Right lobe of liver (tissue), 6 donors: ENCODE measurements at regions not wholly inside any gene's neighbourhood (a gene's known extent, or its start where the extent isn't known, plus 50 kb on each side); places are given as distances from the start of the nearest gene placed in this dataset.

Source experiments
- ATAC-seq, 4 donors: fragments of 200-7000 bp; cut with Tn5 transposase; one replicate each; pipeline ENCODE4 v1.9.1; 2020; ENCODE audit warnings: mild to moderate bottlenecking in 4 of 4, moderate library complexity in 4 of 4
- DNase-seq, 3 donors: peaks; one replicate each; pipeline ENCODE4 v3.0.0-alpha.2; 2020
- H3K27ac ChIP-seq, 3 donors: fragments of 200-600 bp; one replicate each; pipeline ENCODE4 v1.8.0; 2022
- H3K27me3 ChIP-seq, 2 donors: fragments of 200-600 bp; one replicate each; pipeline ENCODE4 v1.8.0; 2022
- H3K36me3 ChIP-seq, 4 donors: fragments of 200-600 bp; sonication (generic) in 1 of 4; one replicate each; pipeline versions ENCODE4 v1.5.1 to v1.8.0; 2017 to 2022; ENCODE audit warnings: control low read depth in 1 of 4
- H3K4me1 ChIP-seq, 4 donors: fragments of 200-600 bp; sonication (generic) in 1 of 4; one replicate each; pipeline versions ENCODE4 v1.5.1 to v1.8.0; 2017 to 2022; ENCODE audit warnings: control low read depth in 1 of 4
- H3K4me3 ChIP-seq, 3 donors: fragments of 200-600 bp; one replicate each; pipeline ENCODE4 v1.8.0; 2022
- H3K9me3 ChIP-seq, 4 donors: fragments of 200-600 bp; sonication (generic) in 1 of 4; one replicate each; pipeline versions ENCODE4 v1.5.1 to v1.8.0; 2017 to 2022; ENCODE audit warnings: control low read depth in 1 of 4
- POLR2A ChIP-seq: fragments of 450-650 bp; IDR thresholded peaks from one replicate; pipeline ENCODE4 v1.6.1; 2017; ENCODE audit warnings: antibody characterized with exemption, mild to moderate bottlenecking
- WGBS: methylation state at CpG from one replicate; pipeline ENCODE4 v1.1.6; 2018; ENCODE audit warnings: low coverage, low lambda C conversion rate; ENCODE audit not compliant: insufficient coverage; ENCODE audit errors: missing lambda C conversion rate; 5-methylcytosine and 5-hydroxymethylcytosine counted together
- intact Hi-C, 2 donors: fragments of 100-400 bp; cut with DNase I; formaldehyde crosslinking; loops; one replicate each; pipeline versions ENCODE4 v1.11.2 to v1.14.1; 2022
- TF ChIP-seq, protein P1 (sequence below), 4 donors: fragments of 200-600 bp in 3 of 4; fragments of 450-650 bp in 1 of 4; IDR thresholded peaks; one replicate each; pipeline versions ENCODE4 v1.5.1 to v1.8.0; 2016 to 2022; ENCODE audit warnings: antibody characterized with exemption in 4 of 4, mild to moderate bottlenecking in 2 of 4
- donor health status: DM: no; HTN: yes; CAD: no.
- donor health status: DM: no; HTN: no; CAD: no.
- donor health status: DM: no; HTN: no; CAD: no.
- donor health status: DM: no; HTN: yes; CAD: no.
- donor health status: DM: no; HTN: yes; CAD: no.

DNA sequence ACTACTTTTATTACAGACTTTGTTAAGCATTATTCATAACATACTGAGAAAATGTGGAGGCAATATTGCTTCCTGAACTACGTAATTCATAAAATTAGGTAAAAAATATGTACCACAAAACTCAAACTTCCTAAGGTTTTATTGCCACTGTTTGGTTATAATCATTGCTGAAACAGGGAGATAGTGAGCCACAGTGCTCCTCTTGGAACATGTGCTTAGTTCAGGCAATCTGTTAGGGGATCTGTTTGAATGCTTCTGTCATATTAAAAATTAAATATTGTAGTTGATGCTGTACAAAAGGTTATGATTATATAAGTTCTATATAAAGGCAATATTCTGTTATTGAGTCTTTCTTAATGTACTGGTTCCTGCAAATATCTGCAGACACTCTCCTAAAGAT is 480.7 kb downstream of the GRXCR1 start:
- Histone ChIP-seq H3K4me1 (no peaks in the 10 kb centered on the region), H3K27me3 (no peaks in the 10 kb centered on the region), H3K27ac (no peak overlapping the region), H3K36me3 (no peaks in the 10 kb centered on the region), H3K9me3 (no peaks in the 10 kb centered on the region), H3K4me3 (no peak overlapping the region)
- no peak for TF ChIP-seq POLR2A
- TF ChIP-seq, protein P1, sequence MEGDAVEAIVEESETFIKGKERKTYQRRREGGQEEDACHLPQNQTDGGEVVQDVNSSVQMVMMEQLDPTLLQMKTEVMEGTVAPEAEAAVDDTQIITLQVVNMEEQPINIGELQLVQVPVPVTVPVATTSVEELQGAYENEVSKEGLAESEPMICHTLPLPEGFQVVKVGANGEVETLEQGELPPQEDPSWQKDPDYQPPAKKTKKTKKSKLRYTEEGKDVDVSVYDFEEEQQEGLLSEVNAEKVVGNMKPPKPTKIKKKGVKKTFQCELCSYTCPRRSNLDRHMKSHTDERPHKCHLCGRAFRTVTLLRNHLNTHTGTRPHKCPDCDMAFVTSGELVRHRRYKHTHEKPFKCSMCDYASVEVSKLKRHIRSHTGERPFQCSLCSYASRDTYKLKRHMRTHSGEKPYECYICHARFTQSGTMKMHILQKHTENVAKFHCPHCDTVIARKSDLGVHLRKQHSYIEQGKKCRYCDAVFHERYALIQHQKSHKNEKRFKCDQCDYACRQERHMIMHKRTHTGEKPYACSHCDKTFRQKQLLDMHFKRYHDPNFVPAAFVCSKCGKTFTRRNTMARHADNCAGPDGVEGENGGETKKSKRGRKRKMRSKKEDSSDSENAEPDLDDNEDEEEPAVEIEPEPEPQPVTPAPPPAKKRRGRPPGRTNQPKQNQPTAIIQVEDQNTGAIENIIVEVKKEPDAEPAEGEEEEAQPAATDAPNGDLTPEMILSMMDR (IDR thresholded peaks at IDR 0.05), result no peak
- WGBS, result 62% methylated on average over 1 of the region's 1 CpG
- no peak for ATAC-seq
- DNase-seq, result no peak
- intact Hi-C loops, result no loop called here

DNA sequence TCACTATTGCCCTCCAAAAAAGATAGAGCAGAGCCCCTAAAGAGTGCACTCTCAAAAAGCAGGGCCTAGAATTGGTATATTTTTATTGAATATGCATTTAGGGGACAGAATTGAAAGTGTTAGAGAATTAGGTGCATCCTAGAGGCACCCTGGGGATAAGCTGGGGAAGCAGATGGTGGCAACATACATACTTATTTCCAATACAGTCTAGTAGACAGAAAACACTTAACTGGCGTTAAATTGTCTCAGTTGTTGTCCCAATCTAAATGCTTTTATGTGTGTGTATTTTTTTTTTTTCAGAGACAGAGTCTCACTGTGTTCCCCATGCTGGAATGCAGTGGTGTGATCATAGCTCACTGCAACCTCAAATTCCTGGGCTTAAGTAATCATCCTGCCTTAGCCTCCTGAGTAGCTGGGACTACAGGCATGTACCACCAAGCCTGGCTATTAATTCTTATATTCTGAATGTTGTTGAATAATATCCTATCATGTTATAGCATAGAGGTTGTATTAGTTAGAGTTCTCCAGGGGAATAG is 481.8 kb downstream of the GRXCR1 start:
- no peaks in the 10 kb centered on the region for H3K9me3 ChIP-seq
- DNase-seq (no peak), ATAC-seq (no peak)
- H3K27me3 ChIP-seq, result no peaks in the 10 kb centered on the region
- no peaks in the 10 kb centered on the region for H3K36me3 ChIP-seq
- H3K4me1 ChIP-seq, result no peaks in the 10 kb centered on the region
- intact Hi-C loops, result no loop called here
- no peak overlapping the region for H3K4me3 ChIP-seq
- 14% methylated on average over 1 of the region's 1 CpG for WGBS
- TF ChIP-seq POLR2A, result no peak
- TF ChIP-seq, protein P1 (IDR thresholded peaks at IDR 0.05), result no peak
- H3K27ac ChIP-seq, result no peak overlapping the region

DNA sequence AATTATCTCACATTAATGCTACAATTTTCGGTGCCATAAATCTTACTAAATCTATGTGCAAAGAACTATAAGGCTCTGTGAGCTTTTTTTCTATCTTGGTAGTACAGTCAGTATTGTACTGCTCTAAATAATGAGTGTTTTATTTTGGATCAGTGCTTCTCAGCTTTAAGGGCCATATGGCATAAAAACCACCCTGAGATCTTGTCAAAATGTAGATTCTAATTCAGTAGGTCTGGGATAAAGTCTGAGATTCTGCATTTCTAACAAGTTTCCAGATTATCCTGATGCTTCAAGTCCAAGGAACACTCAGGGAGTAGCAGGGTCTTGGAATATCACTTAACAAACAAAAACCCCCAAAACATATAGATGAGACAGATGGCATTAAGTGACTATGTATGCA is 486.5 kb downstream of the GRXCR1 start:
- 52% methylated on average over 1 of the region's 1 CpG for WGBS
- ATAC-seq, result no peak
- Histone ChIP-seq H3K36me3 (no peaks in the 10 kb centered on the region), H3K27me3 (no peaks in the 10 kb centered on the region), H3K9me3 (no peaks in the 10 kb centered on the region), H3K27ac (no peak overlapping the region), H3K4me3 (no peak overlapping the region), H3K4me1 (no peaks in the 10 kb centered on the region)
- TF ChIP-seq POLR2A, result no peak
- TF ChIP-seq, protein P1 (IDR thresholded peaks at IDR 0.05), result no peak
- DNase-seq, result no peak
- intact Hi-C loops, result no loop called here

DNA sequence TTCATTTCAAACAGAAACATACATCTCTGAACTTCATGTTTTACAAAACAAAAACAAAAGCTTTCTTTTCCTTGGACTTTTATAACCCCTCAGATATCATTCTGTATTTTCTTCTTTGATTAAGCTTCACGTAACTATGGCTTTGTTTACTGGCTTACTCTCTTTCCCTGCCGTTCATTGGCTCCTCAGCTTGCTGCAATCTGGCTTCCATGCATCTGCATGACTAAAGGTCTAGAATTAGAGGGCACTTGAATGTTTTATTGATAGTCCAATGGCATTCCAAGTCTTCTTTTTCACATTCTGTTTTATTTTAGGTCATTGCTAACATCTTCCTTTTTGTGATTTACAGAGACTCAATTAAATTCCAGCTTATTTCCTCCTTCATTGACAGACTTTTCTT is 487.6 kb downstream of the GRXCR1 start:
- Histone ChIP-seq H3K4me3 (no peak overlapping the region), H3K4me1 (no peaks in the 10 kb centered on the region), H3K27ac (no peak overlapping the region), H3K36me3 (no peaks in the 10 kb centered on the region), H3K9me3 (no peaks in the 10 kb centered on the region), H3K27me3 (no peaks in the 10 kb centered on the region)
- 48% methylated on average over 2 of the region's 2 CpGs for WGBS
- DNase-seq (no peak), ATAC-seq (no peak)
- intact Hi-C loops, result no loop called here
- no peak for TF ChIP-seq POLR2A
- TF ChIP-seq, protein P1 (IDR thresholded peaks at IDR 0.05), result no peak

DNA sequence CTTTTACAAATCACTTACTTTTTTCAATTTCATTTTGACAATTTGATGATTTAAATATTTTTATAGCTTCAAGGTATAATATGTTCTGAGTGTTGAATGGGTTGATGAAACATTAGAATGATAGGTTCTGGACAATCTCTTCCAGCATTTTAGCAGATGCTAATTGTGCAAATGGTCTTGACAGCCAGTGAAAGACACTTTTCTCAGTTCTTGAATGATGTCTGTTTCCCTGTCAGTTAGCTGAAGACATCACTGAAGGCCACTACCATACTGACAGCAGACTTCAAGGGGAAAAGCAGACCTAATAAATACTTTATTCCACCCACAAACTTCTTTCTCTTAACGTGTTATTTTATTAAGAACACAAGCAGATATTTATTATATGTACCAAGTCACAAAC is 498.6 kb downstream of the GRXCR1 start:
- no peaks in the 10 kb centered on the region for H3K9me3 ChIP-seq
- TF ChIP-seq, protein P1 (IDR thresholded peaks at IDR 0.05), result no peak
- TF ChIP-seq POLR2A, result no peak
- no peak overlapping the region for H3K27ac ChIP-seq
- no peaks in the 10 kb centered on the region for H3K27me3 ChIP-seq
- intact Hi-C loops, result no loop called here
- H3K4me3 ChIP-seq, result no peak overlapping the region
- ATAC-seq, result no peak
- no peaks in the 10 kb centered on the region for H3K4me1 ChIP-seq
- no peaks in the 10 kb centered on the region for H3K36me3 ChIP-seq
- DNase-seq, result no peak
- WGBS, result 3% methylated on average over 1 of the region's 1 CpG
